NCI-H748 treated with DMSO at 0.1 percent for 48 hours (cell line): ENCODE measurements at regions not wholly inside any gene's neighbourhood (a gene's known extent, or its start where the extent isn't known, plus 50 kb on each side); places are given as distances from the start of the nearest gene placed in this dataset.
"Not testable (repeated sequence)": the region's sequence is repeated elsewhere in the genome, so short reads cannot be mapped to it uniquely, and the experiment has no call there.

Experiments used
- DNase-seq: peaks from one replicate; lab custom pipeline; 2025; lab: John Stamatoyannopoulos, UW

DNA sequence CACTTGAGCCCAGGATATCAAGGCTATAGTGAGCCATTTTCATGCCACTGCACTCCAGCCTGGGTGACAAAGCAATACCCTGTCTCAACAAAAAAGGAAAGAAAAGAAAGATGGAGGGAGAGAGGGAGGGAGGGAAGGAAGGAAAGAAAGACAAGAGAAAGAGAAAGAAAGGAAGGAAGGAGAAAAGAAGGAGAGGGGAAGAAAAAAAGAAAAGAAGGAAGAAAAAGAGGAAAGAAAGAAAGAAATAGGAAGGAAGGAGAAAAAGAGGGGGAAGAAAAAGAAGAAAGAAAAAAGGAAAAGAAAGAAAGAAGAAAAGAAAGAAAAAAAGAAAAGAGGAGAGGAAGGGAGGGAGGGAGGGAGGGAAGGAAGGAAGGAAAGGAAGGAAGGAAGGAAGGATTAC is 321.5 kb upstream of the CNTNAP2 start:
- DNase-seq: no peak

DNA sequence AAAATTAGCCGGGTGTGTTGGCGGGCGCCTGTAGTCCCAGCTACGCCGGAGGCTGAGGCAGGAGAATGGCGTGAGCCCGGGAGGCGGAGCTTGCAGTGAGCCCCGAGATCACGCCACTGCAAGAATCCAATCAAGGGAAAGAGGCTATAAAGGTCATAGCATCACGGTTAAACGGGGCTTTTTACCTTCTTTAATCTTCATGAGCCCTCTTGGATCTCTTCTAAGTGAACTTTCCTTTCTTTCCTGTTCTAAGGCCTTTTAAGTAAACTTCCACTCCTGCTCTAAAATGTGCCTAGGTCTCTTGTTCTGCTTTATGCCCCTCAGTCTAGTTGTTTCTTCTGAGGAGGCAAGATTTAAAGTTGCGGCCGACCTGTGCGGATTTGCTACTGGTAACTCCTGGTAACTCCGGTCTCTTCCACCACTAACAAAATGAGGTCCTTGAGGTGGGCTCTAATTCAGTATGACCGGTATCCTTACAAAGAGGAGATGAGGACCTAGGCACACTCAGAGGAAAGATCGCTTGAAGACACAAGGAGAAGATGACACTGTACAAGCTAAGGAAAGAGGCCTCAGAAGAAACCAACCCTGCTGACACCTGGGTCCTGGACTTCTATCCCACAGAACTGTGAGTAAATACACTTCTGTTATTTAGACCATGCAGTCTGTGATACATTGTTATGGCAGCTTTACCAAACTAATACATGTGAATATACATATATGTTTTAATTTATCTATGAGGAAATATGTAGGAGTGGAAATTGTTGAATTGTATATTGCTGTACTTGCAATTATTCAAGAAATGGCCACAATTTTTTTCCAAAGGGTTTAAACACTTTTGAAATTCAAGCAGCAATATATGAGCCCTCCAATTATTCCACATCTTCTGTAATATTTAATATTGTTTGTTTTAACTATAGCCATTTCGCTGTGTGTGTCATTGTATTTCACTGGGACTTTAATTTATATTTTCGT is 331.5 kb upstream of the CNTNAP2 start:
- DNase-seq: no peak

DNA sequence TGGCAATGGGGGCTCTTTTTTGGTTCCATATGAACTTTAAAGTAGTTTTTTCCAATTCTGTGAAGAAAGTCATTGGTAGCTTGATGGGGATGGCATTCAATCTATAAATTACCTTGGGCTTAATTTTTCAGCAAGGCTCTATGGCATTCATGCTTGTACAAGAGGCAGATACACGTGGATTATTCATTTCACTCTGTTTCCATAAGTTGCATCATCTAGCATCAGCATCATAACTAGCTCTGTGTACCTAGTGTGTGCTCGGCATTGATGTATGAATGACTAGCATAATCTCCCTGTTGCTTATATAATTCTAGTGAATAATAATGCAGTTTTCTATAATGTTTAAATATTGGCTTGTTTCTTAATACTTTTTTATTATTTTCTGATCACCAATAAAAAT is 335.2 kb upstream of the CNTNAP2 start:
- DNase-seq: not testable (repeated sequence)

GRCh38 chr7:145779140-145779539 is 337.5 kb upstream of the CNTNAP2 start:
- DNase-seq: no peak

GRCh38 chr7:145774777-145775176 is 341.8 kb upstream of the CNTNAP2 start:
- no peak for DNase-seq

DNA sequence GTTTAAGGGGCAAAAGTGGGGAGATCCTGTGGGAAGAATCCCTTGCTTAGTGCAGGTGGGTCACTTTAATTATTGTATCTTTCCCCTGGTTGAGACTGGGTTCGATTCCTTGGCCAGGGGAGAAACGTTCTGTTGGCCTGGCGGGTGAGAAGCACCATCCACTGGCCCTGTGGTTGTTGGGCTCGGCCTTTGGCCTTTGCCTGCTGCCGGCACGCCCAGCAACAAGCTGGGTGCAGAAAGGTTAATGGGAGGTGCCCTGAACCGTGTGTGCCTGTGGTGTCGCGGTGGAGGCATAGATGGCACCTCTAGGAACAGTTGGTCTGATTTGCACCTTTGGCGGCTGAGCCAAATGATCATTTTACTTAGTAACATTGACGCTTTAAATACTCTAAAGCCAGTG is 363.6 kb upstream of the CNTNAP2 start:
- DNase-seq: no peak

GRCh38 chr7:145737617-145738016 is 379.0 kb upstream of the CNTNAP2 start:
- DNase-seq: no peak

- no peak for DNase-seq
These were observed 381.5 kb upstream of the CNTNAP2 start for GRCh38 chr7:145735061-145735460.

DNA sequence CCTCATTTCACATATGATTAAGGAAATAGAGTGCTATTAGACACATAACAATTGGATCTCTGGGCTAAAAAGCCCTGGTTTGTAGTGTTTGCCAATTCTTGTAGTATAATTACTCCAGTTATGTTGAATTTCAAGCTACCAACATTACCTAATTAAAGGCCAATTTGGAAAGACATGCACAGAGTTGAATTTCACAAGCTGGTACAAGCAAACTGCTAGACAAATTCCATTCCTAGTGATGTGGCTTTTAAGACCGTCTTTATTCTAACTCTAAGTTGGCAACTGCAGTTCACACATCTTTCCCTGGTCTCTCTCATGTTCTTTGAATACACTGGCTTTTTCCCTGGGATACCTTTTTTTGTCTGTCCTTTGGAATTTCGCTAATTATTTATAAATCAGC is 384.1 kb upstream of the CNTNAP2 start:
- DNase-seq: no peak

DNA sequence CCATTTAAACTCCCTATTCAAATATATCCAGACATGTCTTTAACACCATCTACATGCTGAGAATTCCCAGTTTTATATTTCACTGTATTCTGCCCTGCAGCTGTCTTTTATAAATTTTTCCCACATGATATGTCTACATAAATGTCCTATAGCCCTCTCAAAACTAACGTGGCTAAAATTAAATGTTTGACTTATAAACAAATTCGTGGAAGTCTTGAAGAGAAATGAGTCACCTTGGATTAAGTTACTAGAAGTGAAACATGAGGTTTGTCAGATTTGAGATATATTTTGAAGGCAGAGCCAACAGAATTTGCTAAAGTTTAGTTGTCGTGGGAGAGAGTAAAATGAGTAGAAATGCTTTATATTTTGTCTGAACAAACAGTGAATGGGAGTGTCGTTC is 386.9 kb upstream of the CNTNAP2 start:
- DNase-seq: no peak

DNA sequence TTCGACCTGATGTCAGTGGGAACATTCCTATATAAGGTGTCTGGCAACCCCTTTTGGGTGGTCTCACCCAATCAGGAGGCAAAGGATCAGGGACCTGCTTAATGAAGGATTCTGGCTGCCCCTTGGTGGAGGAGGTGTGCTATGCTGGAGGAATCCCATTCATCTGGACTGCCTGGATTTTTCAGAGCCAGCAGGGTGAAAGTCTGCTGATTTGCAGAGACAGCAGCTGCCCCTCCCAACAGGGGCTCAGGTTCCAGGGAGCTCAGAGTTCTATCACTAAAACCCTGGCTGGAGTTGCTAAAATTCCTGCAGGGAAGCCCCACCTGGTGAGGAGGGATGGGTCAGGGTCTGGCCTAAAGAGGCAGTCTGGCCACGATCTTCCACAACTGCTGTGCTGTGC is 398.5 kb upstream of the CNTNAP2 start:
- no peak for DNase-seq

DNA sequence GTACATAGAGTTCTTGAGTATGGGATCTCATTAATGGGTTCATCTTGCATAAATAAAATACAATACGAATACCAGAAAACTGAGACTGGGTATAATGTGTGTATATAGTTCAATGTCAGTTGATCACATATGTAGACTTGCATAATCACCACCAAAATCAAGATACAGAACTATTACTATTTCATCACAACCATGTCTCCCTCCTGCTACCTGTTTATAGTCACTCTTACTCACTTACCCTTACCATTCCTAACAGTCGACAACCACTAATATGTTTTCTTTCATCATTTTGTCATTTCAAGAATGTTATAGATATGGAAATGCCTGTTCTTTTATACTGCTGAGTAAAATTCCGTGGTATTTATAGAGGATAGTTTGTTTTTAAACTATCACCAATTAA is 416.1 kb upstream of the CNTNAP2 start:
- no peak for DNase-seq

GRCh38 chr7:145698526-145699262 is 417.9 kb upstream of the CNTNAP2 start:
- no peak for DNase-seq

GRCh38 chr7:145697412-145698107 is 419.0 kb upstream of the CNTNAP2 start:
- not testable (repeated sequence) for DNase-seq

- DNase-seq: no peak
These were observed 420.5 kb upstream of the CNTNAP2 start for GRCh38 chr7:145696071-145696470.

- DNase-seq: no peak
These were observed 424.2 kb upstream of the CNTNAP2 start for GRCh38 chr7:145692237-145692950.

DNA sequence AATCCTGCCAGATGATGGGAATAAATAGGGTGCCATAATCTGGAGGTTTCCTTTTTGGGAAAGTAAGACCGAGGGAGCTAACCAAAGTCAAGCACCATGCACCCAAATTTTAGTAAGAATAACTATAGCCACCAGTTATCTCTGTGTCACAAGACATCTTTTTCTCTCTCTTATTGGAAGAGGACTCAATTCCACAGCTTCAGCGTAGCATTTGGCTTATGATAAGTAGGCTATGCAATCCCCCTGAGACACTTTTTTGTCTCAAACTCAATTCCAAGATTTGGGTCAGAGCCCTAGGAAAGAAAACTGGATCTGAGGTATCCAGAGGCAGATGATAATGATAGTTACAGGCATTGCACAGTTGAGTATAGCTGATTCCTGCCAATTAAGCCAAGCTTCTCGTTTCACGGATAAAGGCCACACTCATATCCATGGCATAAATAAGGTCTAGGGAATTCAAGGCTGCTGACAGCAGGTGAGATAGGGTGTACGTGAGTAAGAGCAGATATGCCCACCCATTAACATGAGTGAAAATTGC is 425.2 kb upstream of the CNTNAP2 start:
- no peak for DNase-seq

DNA sequence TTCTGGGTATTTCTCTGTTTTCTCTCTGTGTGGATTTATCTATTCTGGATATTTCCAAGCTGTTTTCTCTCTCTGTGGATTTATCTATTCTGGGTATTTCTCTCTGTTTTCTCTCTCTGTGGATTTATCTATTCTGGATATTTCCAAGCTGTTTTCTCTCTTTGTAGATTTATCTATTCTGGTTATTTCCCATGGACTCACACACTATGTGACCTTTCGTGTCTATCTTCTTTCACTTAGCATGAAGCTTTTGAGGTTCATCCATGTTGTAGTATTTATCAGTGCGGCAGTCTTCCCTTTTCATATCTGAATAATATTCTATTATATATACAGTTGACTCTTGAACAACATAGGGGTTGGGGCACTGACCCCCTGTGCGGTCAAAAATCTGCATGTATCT is 435.0 kb upstream of the CNTNAP2 start:
- DNase-seq: no peak

DNA sequence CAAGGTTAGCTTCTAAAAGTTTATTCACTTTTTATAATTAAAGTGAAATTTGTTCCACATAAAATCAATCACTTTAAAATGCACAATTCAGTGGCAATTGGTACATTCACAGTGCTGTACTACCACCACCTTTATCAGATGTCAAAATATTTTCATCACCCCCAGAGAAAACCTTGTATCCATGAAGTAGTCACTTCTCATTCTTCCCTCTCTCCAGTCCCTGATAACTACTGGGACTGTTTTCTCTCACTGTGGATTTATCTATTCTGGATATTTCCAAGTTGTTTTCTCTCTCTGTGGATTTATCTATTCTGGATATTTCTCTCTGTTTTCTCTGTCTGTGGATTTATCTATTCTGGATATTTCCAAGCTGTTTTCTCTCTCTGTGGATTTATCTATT is 435.4 kb upstream of the CNTNAP2 start:
- DNase-seq: no peak

DNA sequence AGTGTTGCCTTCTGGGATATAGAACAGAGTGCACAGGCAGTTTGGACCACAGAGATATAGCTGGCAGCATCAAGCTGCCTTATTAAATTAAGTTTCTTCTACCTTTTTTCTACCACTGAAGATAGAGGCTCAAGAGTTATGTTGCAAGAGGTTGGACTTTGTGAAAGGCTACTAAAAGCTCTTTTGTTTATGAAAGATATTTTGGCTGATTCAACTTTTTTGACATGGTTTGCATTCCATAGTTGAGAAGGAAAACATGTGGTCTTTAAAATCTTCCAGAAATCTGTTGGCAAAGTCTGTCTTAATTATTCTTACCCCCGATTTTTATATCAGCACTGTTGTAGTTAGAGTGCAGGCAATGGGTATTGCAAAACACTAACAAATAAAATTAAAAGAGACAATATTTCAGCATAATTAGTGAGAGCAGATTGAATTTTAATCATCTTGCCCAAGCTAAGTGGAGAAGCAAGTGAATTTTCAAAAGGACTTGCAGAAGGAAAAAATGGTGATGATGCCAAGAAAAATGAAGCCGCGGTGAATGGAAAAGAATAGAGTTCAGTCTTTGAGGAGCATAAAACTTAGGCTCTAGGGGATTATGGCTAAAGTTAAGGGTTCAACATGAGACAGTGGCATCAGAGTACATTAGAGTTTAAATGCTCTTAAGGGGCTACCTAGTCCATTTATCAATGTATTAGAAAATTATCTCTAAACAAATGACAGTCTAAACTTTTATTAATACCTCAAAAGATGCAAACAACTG is 450.9 kb upstream of the CNTNAP2 start:
- DNase-seq: no peak

DNA sequence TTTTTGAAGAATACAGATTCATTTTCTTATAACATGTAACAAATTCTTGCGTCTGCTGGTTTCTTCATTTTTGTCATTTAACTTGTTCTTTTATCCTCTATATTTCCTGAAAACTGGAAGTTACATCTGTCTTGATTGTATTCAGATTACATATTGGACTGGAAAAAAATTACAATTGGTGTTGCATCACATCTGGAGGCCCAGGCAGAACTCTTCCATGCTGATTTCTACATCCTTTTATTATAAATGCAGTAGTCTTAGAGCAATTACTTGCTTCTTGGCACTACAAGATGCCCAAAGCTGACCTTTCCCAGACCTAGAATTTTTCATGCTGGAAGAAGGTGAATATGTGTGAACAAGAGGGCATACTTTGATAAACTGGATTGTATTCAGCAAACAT is 460.9 kb upstream of the CNTNAP2 start:
- no peak for DNase-seq
